ENCODE measurements at regions not wholly inside any gene's neighbourhood (a gene's known extent, or its start where the extent isn't known, plus 50 kb on each side); places are given as distances from the start of the nearest gene placed in this dataset.

GRCh38 chrX:106499473-106499872, 112.3 kb upstream of the RADX start:
- TF ChIP-seq CTCF (IDR thresholded peaks at IDR 0.05) (no peak), POLR2AphosphoS5 (IDR thresholded peaks at IDR 0.05; ENCODE audit: low read depth, low read length) (no peak), REST (IDR thresholded peaks at IDR 0.05; ENCODE audit: insufficient read depth in 1 of 2, low read depth in 2 of 2, low read length in 1 of 2) (no peak), TCF7L2 (IDR thresholded peaks at IDR 0.05; ENCODE audit: low read depth, low read length) (no peak), SIN3A (IDR thresholded peaks at IDR 0.05; ENCODE audit: borderline replicate concordance, insufficient read depth, low read depth, low read length) (no peak)
